DMS79 (cell line): ENCODE measurements at regions not wholly inside any gene's neighbourhood (a gene's known extent, or its start where the extent isn't known, plus 50 kb on each side); places are given as distances from the start of the nearest gene placed in this dataset.

ENCODE experiments used
- DNase-seq: peaks from one replicate; lab custom pipeline; 2025; lab: John Stamatoyannopoulos, UW

- DNase-seq, result no peak
These were observed 53.3 kb downstream of the C7orf25 start for GRCh38 chr7:42858570-42858969.

GRCh38 chr7:42856605-42856987 is 55.3 kb downstream of the C7orf25 start:
- no peak for DNase-seq

- DNase-seq, result peak; percentile 18
These were observed 57.2 kb downstream of the C7orf25 start for GRCh38 chr7:42854571-42855118.

- no peak for DNase-seq
These were observed 59.3 kb downstream of the C7orf25 start for GRCh38 chr7:42852531-42852930.

GRCh38 chr7:42843205-42843800 is 68.6 kb downstream of the C7orf25 start:
- DNase-seq, result peak; percentile 6

GRCh38 chr7:42834676-42835075 is 77.2 kb downstream of the C7orf25 start:
- DNase-seq, result no peak

- DNase-seq, result no peak
These were observed 78.5 kb downstream of the C7orf25 start for GRCh38 chr7:42833411-42833810.

- DNase-seq, result no peak
These were observed 79.2 kb downstream of the C7orf25 start for GRCh38 chr7:42832667-42833066.

- DNase-seq, result no peak
These were observed 80.0 kb downstream of the C7orf25 start for GRCh38 chr7:42831718-42832522.

GRCh38 chr7:42831006-42831717 is 80.7 kb downstream of the C7orf25 start:
- DNase-seq, result no peak

GRCh38 chr7:42812779-42813178 is 99.1 kb downstream of the C7orf25 start:
- no peak for DNase-seq

GRCh38 chr7:42805601-42806000 is 106.3 kb downstream of the C7orf25 start:
- DNase-seq, result no peak

- no peak for DNase-seq
These were observed 117.2 kb downstream of the C7orf25 start for GRCh38 chr7:42794673-42795072.

- DNase-seq, result no peak
These were observed 119.0 kb downstream of the C7orf25 start for GRCh38 chr7:42792841-42793240.

GRCh38 chr7:42790196-42790595 is 121.7 kb downstream of the C7orf25 start:
- DNase-seq, result no peak

GRCh38 chr7:42774436-42774835 is 137.4 kb downstream of the C7orf25 start:
- no peak for DNase-seq

- DNase-seq, result no peak
These were observed 141.8 kb downstream of the C7orf25 start for GRCh38 chr7:42770114-42770513.

GRCh38 chr7:42768045-42768444 is 143.8 kb downstream of the C7orf25 start:
- no peak for DNase-seq

GRCh38 chr7:42766782-42767423 is 145.0 kb downstream of the C7orf25 start:
- DNase-seq, result no peak

GRCh38 chr7:42765931-42766330 is 145.9 kb downstream of the C7orf25 start:
- no peak for DNase-seq

- no peak for DNase-seq
These were observed 148.7 kb downstream of the C7orf25 start for GRCh38 chr7:42763137-42763551.

- no peak for DNase-seq
These were observed 150.4 kb downstream of the C7orf25 start for GRCh38 chr7:42761486-42761885.
